Activated naive CD4-positive, alpha-beta T cell treated with anti-CD3 and anti-CD28 coated beads, Interleukin-2, amount 50 U/mL, for 24 hours (primary cell): ENCODE measurements at regions not wholly inside any gene's neighbourhood (a gene's known extent, or its start where the extent isn't known, plus 50 kb on each side); places are given as distances from the start of the nearest gene placed in this dataset.
"Not testable (repeated sequence)": the region's sequence is repeated elsewhere in the genome, so short reads cannot be mapped to it uniquely, and the experiment has no call there.

Source experiments
- H3K27ac Mint-ChIP-seq: one replicate; pipeline ENCODE4 v1.8.0; 2021; ENCODE audit warnings: mild to moderate bottlenecking, mixed read lengths
- H3K27me3 Mint-ChIP-seq: one replicate; pipeline ENCODE4 v1.8.0; 2021; ENCODE audit warnings: mixed read lengths
- H3K36me3 Mint-ChIP-seq: one replicate; pipeline ENCODE4 v1.8.0; 2021; ENCODE audit warnings: mixed read lengths
- H3K4me1 Mint-ChIP-seq: one replicate; pipeline ENCODE4 v1.8.0; 2021; ENCODE audit warnings: mixed read lengths
- H3K4me3 Mint-ChIP-seq: one replicate; pipeline ENCODE4 v1.8.0; 2021; ENCODE audit warnings: mild to moderate bottlenecking, mixed read lengths
- H3K9me3 Mint-ChIP-seq: one replicate; pipeline ENCODE4 v1.8.0; 2021; ENCODE audit warnings: mixed read lengths

GRCh38 chr2:8144131-8144631, 537.7 kb upstream of the ID2 start:
- H3K4me1 Mint-ChIP-seq = no peaks in the 10 kb centered on the region
- no peaks in the 10 kb centered on the region for H3K36me3 Mint-ChIP-seq
- H3K4me3 Mint-ChIP-seq = no peak overlapping the region
- H3K27ac Mint-ChIP-seq = no peak overlapping the region
- H3K27me3 Mint-ChIP-seq = peaks cover 2% of the 10 kb centered on the region
- no peaks in the 10 kb centered on the region for H3K9me3 Mint-ChIP-seq

GRCh38 chr2:8144785-8145184, 537.1 kb upstream of the ID2 start:
- Mint-ChIP-seq H3K4me1 (no peaks in the 10 kb centered on the region), H3K27ac (no peak overlapping the region), H3K27me3 (peaks cover 2% of the 10 kb centered on the region), H3K36me3 (no peaks in the 10 kb centered on the region), H3K4me3 (no peak overlapping the region), H3K9me3 (no peaks in the 10 kb centered on the region)

DNA sequence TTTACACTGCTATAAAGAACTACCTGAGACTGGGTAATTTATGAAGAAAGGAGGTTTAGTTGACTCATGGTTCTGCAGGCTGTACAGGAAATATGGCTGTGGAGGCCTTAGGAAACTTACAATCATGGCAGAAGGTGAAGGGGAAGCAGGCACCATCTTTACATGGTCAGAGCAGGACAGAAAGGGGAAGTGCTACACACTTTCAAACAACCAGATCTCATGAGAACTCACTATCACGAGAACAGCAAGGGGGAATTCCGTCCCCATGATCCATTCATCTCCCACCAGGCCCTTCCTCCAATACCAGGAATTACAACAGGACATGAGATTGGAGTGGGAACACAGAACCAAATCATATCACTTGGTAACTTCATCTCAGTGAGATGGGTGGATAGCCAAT, 536.5 kb upstream of the ID2 start:
- not testable (repeated sequence) for H3K27me3 Mint-ChIP-seq, H3K9me3 Mint-ChIP-seq, H3K4me3 Mint-ChIP-seq, H3K36me3 Mint-ChIP-seq, H3K27ac Mint-ChIP-seq, H3K4me1 Mint-ChIP-seq

DNA sequence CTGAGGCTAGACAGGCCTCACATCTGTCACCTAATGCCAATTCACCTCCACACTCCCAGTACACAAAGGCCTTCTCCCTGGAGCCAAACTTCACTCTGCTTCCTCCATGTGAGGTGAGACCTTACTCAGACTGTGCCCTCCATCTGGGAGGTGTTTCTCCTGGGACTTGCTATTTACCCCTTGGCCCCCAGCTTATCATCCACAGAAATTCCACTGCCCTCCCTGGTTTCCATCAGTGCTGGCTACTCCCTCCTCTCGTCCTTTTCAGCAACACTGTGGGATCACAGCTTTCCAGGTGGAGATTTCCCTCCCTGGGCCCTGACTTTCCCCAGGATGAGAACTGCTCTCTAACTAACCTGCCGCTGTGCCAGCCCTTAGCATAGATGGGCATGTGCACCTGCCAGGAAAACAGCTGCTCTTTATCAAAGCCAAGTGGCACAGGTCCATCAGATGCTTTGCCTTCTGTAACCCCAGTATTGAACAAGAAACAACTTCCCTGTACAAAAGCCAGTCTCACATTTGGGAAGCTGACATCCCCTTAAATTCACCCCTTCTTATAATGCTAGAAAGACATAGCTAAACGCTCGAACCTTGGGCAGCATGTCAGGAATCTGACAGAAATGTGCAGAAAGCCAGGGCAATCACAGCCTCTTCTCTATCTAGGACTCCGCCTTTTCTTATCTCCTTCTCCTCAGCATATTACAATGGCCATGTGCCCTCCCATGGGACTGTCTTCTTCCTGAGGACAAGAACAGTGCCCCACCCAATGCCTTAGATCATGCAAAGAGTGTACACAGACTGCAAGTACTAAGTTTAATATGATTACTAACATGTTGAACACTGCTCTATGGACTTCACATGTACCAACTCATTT, 535.5 kb upstream of the ID2 start:
- Mint-ChIP-seq H3K4me1 (no peaks in the 10 kb centered on the region), H3K27ac (no peak overlapping the region), H3K9me3 (no peaks in the 10 kb centered on the region), H3K36me3 (no peaks in the 10 kb centered on the region), H3K27me3 (peaks cover 2% of the 10 kb centered on the region), H3K4me3 (no peak overlapping the region)

GRCh38 chr2:8148260-8149006, 533.4 kb upstream of the ID2 start:
- peaks cover 8% of the 10 kb centered on the region for H3K4me1 Mint-ChIP-seq
- no peak overlapping the region for H3K4me3 Mint-ChIP-seq
- no peaks in the 10 kb centered on the region for H3K36me3 Mint-ChIP-seq
- no peaks in the 10 kb centered on the region for H3K9me3 Mint-ChIP-seq
- no peak overlapping the region for H3K27ac Mint-ChIP-seq
- no peaks in the 10 kb centered on the region for H3K27me3 Mint-ChIP-seq

- no peaks in the 10 kb centered on the region for H3K36me3 Mint-ChIP-seq
- H3K27ac Mint-ChIP-seq = no peak overlapping the region
- H3K27me3 Mint-ChIP-seq = no peaks in the 10 kb centered on the region
- H3K4me1 Mint-ChIP-seq = peaks cover 8% of the 10 kb centered on the region
- H3K9me3 Mint-ChIP-seq = no peaks in the 10 kb centered on the region
- H3K4me3 Mint-ChIP-seq = no peak overlapping the region
These were observed 532.9 kb upstream of the ID2 start for GRCh38 chr2:8149007-8149405.

- no peaks in the 10 kb centered on the region for H3K9me3 Mint-ChIP-seq
- no peak overlapping the region for H3K4me3 Mint-ChIP-seq
- no peaks in the 10 kb centered on the region for H3K27me3 Mint-ChIP-seq
- H3K4me1 Mint-ChIP-seq = peaks cover 13% of the 10 kb centered on the region
- no peak overlapping the region for H3K27ac Mint-ChIP-seq
- no peaks in the 10 kb centered on the region for H3K36me3 Mint-ChIP-seq
These were observed 531.8 kb upstream of the ID2 start for GRCh38 chr2:8149985-8150539.

DNA sequence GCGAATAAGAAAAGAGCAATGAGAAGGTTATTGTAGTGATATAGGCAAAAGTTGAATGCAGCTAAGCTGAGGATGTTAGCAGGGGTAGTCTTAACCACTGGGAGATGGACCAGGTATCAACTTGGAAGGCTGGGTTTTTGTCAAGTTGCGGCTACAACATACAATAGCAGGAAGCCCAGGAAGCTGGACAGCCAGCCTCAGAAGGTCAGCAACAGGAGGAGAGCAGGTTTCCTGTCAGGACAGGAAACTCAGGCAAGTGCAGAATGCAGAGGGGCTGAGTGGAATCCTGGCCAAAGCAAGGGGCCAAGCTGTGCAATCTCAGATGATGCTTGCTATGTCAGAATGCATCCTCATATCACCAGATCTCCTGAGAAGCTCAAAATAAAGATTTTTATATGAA, 530.0 kb upstream of the ID2 start:
- Mint-ChIP-seq H3K9me3 (no peaks in the 10 kb centered on the region), H3K4me1 (peaks cover 21% of the 10 kb centered on the region), H3K27me3 (no peaks in the 10 kb centered on the region), H3K27ac (no peak overlapping the region), H3K36me3 (peaks cover 1% of the 10 kb centered on the region), H3K4me3 (no peak overlapping the region)

DNA sequence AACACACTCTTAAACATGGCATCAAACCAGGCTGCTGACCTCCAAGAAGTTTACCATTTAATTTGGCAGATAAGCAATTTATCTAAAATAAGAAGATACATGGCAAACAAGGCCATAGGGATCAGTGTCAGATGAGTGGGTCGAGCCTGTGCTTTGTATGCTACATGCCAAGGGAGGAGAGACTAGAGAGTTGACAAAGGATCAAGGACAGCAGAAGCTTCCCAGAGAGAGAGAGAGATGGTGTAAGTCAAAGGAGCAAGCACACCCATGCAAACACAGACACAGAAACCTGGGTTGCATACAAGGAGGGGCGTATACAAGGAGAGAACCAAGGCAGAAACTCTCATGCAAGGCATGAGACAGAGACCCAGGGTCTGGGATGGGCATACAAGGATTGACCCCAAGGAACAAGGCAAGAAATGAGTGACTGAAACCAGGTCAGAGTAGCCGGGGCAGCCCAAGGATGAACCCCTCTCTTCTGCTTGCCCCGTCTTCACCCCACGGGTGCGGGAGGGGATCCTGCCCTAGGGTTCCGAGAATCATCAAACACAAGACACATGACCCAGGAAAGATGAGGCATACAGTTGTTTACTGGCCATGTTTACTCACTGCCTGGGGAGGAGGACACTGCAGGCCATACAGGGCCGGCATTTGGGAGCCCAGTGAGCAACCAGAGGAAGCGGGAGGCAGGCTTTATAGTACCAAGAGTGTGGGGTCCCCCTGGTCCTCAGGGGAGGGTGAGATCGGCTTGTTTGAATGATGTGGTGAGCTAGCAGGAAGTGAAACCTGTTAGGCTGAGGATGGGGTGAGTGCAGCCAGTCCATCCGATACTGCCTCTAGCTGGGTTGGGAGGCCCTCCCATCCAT, 529.2 kb upstream of the ID2 start:
- H3K4me1 Mint-ChIP-seq = peaks cover 21% of the 10 kb centered on the region
- peaks cover 1% of the 10 kb centered on the region for H3K36me3 Mint-ChIP-seq
- no peak overlapping the region for H3K4me3 Mint-ChIP-seq
- no peaks in the 10 kb centered on the region for H3K9me3 Mint-ChIP-seq
- peak overlapping the region; percentile 52 for H3K27ac Mint-ChIP-seq
- H3K27me3 Mint-ChIP-seq = no peaks in the 10 kb centered on the region

- Mint-ChIP-seq H3K9me3 (no peaks in the 10 kb centered on the region), H3K27me3 (no peaks in the 10 kb centered on the region), H3K4me1 (peaks cover 21% of the 10 kb centered on the region), H3K36me3 (peaks cover 1% of the 10 kb centered on the region), H3K27ac (no peak overlapping the region), H3K4me3 (no peak overlapping the region)
These were observed 528.6 kb upstream of the ID2 start for GRCh38 chr2:8153258-8153718.

DNA sequence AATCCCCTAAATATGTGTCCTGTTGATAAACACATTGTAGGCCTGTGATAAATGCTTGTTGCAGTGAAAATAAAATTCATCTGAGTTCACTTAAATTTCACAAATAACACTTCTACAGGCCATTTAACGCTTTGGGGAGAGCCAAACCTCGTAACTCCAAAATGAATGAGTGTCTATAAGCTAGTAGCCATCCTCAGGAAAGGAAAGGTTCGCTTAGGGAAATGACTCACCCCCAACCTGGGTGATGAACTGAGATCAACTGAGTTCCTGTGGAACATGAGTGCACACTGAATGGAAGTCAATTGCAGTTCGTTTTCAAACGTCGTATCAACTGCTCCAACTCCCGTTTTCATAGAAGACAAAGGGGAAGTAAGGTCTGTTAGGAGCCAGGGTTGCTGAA, 527.6 kb upstream of the ID2 start:
- peak overlapping the region; percentile 92 for H3K27ac Mint-ChIP-seq
- H3K36me3 Mint-ChIP-seq = peaks cover 1% of the 10 kb centered on the region
- no peaks in the 10 kb centered on the region for H3K27me3 Mint-ChIP-seq
- H3K9me3 Mint-ChIP-seq = no peaks in the 10 kb centered on the region
- H3K4me3 Mint-ChIP-seq = no peak overlapping the region
- H3K4me1 Mint-ChIP-seq = peaks cover 21% of the 10 kb centered on the region

- Mint-ChIP-seq H3K36me3 (peaks cover 1% of the 10 kb centered on the region), H3K4me1 (peaks cover 21% of the 10 kb centered on the region), H3K27ac (peak overlapping the region; percentile 24), H3K4me3 (no peak overlapping the region), H3K27me3 (no peaks in the 10 kb centered on the region), H3K9me3 (no peaks in the 10 kb centered on the region)
These were observed 526.9 kb upstream of the ID2 start for GRCh38 chr2:8154936-8155335.

DNA sequence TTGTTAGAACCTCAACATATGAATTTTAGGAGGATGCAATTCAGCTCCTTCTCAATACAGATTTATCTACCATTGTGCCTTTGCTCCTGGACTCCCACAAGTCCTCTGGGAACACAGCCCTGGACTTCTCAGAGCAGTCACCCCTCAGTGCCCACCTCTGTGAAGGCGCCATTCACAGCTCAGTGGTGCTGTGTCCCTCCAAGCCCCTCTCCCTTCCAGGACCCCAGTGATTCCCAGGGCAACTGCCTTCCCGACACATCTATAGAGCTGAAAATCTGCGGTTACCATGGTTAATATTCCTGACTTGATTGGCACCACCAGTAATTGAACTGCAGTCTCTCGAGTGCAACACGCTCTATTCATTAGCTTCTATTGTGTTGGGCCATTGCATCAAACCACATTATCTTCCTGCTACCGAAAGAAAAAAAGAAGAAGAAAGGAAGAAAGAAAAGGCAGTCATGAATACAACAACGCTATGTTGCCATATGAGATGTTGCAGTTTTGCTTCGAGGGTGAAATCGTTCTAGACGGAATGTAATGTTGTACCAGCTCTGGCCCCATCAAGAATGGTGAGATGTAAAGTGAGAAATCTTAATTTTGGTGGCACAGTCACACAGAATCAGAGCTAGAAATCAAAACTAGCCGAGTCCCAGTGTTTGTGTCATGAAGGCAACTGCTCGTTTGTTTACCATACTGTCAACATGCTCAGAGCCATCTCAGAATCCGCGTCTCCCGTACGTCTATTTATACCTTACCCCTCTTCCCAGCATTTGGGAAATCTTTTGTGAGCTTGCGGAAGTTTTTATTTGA, 524.0 kb upstream of the ID2 start:
- Mint-ChIP-seq H3K9me3 (no peaks in the 10 kb centered on the region), H3K27ac (no peak overlapping the region), H3K4me1 (peaks cover 14% of the 10 kb centered on the region), H3K36me3 (peaks cover 1% of the 10 kb centered on the region), H3K27me3 (no peaks in the 10 kb centered on the region), H3K4me3 (no peak overlapping the region)

DNA sequence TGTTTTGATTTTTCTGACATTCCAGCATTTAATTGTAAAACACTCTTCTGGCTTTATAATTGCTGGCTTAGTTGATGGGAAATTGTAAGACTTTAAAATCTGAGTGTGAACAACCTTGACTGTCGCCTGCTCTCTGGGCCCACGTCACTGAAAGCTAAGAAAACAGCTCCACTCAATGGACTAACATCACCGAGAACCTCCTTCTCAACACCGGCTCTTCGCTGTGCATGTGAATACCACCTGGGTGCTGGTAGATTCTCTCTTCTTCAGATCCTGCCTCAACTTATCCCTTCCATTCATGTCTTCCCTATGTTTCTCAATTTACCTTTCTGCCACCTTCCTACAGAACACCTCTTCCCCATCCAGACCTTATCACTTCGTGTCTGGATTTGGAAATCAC, 523.1 kb upstream of the ID2 start:
- H3K4me1 Mint-ChIP-seq = peaks cover 13% of the 10 kb centered on the region
- H3K27ac Mint-ChIP-seq = peak overlapping the region; percentile 69
- H3K27me3 Mint-ChIP-seq = no peaks in the 10 kb centered on the region
- no peaks in the 10 kb centered on the region for H3K9me3 Mint-ChIP-seq
- H3K4me3 Mint-ChIP-seq = no peak overlapping the region
- H3K36me3 Mint-ChIP-seq = peaks cover 1% of the 10 kb centered on the region
